Neural cell (in vitro differentiated cells): ENCODE measurements at regions not wholly inside any gene's neighbourhood (a gene's known extent, or its start where the extent isn't known, plus 50 kb on each side); places are given as distances from the start of the nearest gene placed in this dataset.

Experiments used
- H2AFZ ChIP-seq: fragments of 200-600, 300-800 bp; sonication (generic), shearing (Covaris generic); 2 replicates; pipeline ENCODE4 v1.6.0; 2014; ENCODE audit warnings: low read depth, mild to moderate bottlenecking, antibody characterized with exemption, low read length, moderate library complexity
- H3F3A ChIP-seq: fragments of 200-600 bp; shearing (Covaris generic); 2 replicates; pipeline ENCODE4 v1.6.1; 2016; ENCODE audit warnings: mild to moderate bottlenecking, moderate library complexity, mixed read lengths, antibody characterized with exemption, low read length; ENCODE audit not compliant: insufficient read depth, poor library complexity, severe bottlenecking
- H3K27ac ChIP-seq: fragments of 200-600, 300-800 bp; sonication (generic), shearing (Covaris generic); 2 replicates; pipeline ENCODE4 v1.5.1; 2014; ENCODE audit warnings: mild to moderate bottlenecking, low read length, moderate library complexity
- H3K27me3 ChIP-seq: fragments of 300-800, 200-600 bp; sonication (generic), shearing (Covaris generic); 2 replicates; pipeline ENCODE4 v1.6.0; 2014; ENCODE audit warnings: mild to moderate bottlenecking, low read depth, low read length, moderate library complexity; ENCODE audit not compliant: insufficient read depth
- H3K36me3 ChIP-seq: fragments of 300-800, 200-600 bp; sonication (generic), shearing (Covaris generic); 2 replicates; pipeline ENCODE4 v1.5.1; 2014; ENCODE audit warnings: mild to moderate bottlenecking, antibody characterized with exemption, low read length, moderate library complexity; ENCODE audit not compliant: insufficient read depth
- H3K4me2 ChIP-seq: fragments of 300-800, 200-600 bp; sonication (generic), shearing (Covaris generic); 2 replicates; pipeline ENCODE4 v1.6.0; 2014; ENCODE audit warnings: mild to moderate bottlenecking, low read length
- H3K4me3 ChIP-seq: fragments of 300-800, 200-600 bp; sonication (generic), shearing (Covaris generic); 2 replicates; pipeline ENCODE4 v1.5.1; 2014; ENCODE audit warnings: mild to moderate bottlenecking, low read length, moderate library complexity
- H3K79me2 ChIP-seq: fragments of 200-600 bp; shearing (Covaris generic); replicated peaks from 2 replicates; pipeline ENCODE4 v1.6.0; 2014; ENCODE audit warnings: mild to moderate bottlenecking, low read length, moderate library complexity; ENCODE audit not compliant: insufficient read depth
- H3K9ac ChIP-seq: fragments of 300-800, 200-600 bp; sonication (generic), shearing (Covaris generic); 2 replicates; pipeline ENCODE4 v1.6.1; 2016; ENCODE audit warnings: mild to moderate bottlenecking, low read length, mixed read lengths
- H3K9me2 ChIP-seq: fragments of 200-600 bp; shearing (Covaris generic); 2 replicates; pipeline ENCODE4 v1.6.1; 2016; ENCODE audit warnings: mild to moderate bottlenecking, low read length, mixed read lengths; ENCODE audit not compliant: insufficient read depth
- H3K9me3 ChIP-seq: fragments of 200-600, 300-800 bp; sonication (generic), shearing (Covaris generic); 2 replicates; pipeline ENCODE4 v1.6.1; 2016; ENCODE audit warnings: mild to moderate bottlenecking, mixed run types, low read length, moderate library complexity, mixed read lengths
- H4K20me1 ChIP-seq: fragments of 200-600 bp; shearing (Covaris generic); 2 replicates; pipeline ENCODE4 v1.6.1; 2016; ENCODE audit warnings: mild to moderate bottlenecking, mixed run types; ENCODE audit not compliant: insufficient read depth
- EP300 ChIP-seq: fragments of 450-650 bp; conservative IDR thresholded peaks from 2 replicates; pipeline ENCODE4 v1.6.1; 2014; ENCODE audit warnings: antibody characterized with exemption, mild to moderate bottlenecking, moderate library complexity; ENCODE audit not compliant: poor library complexity, severe bottlenecking
- EZH2 ChIP-seq: fragments of 200-600, 300-800 bp; shearing (Covaris generic), sonication (generic); IDR thresholded peaks from 2 replicates; pipeline ENCODE4 v1.6.1; 2014; ENCODE audit warnings: antibody characterized with exemption, low read length, borderline replicate concordance, mild to moderate bottlenecking; ENCODE audit not compliant: insufficient read depth, poor library complexity, severe bottlenecking
- MXI1 ChIP-seq: fragments of 450-650 bp; conservative IDR thresholded peaks from 2 replicates; pipeline ENCODE4 v1.6.1; 2014; ENCODE audit warnings: antibody characterized with exemption, mild to moderate bottlenecking; ENCODE audit not compliant: poor library complexity, severe bottlenecking
- POLR2AphosphoS5 ChIP-seq: IDR thresholded peaks from 2 replicates; pipeline ENCODE4 v1.6.1; 2012
- REST ChIP-seq: IDR thresholded peaks from 2 replicates; pipeline ENCODE4 v1.6.1; 2012; ENCODE audit warnings: borderline replicate concordance
- SMC3 ChIP-seq: fragments of 450-650 bp; conservative IDR thresholded peaks from 2 replicates; pipeline ENCODE4 v1.6.1; 2014; ENCODE audit warnings: antibody characterized with exemption, mild to moderate bottlenecking, moderate library complexity; ENCODE audit not compliant: poor library complexity
- TAF1 ChIP-seq: IDR thresholded peaks from 2 replicates; pipeline ENCODE4 v1.6.1; 2012; ENCODE audit warnings: low read depth

GRCh38 chr10:2633630-2634029 lies 433.7 kb upstream of the PFKP start:
- no peak overlapping the region for H3K4me2 ChIP-seq
- H3F3A ChIP-seq: no peaks in the 10 kb centered on the region
- no peak overlapping the region for H3K9ac ChIP-seq
- no peaks in the 10 kb centered on the region for H4K20me1 ChIP-seq
- no peaks in the 10 kb centered on the region for H3K36me3 ChIP-seq
- no peak overlapping the region for H3K4me3 ChIP-seq
- no peak for TF ChIP-seq REST
- TF ChIP-seq TAF1: no peak
- no peaks in the 10 kb centered on the region for H3K9me2 ChIP-seq
- no peak overlapping the region for H2AFZ ChIP-seq
- no peak overlapping the region for H3K27ac ChIP-seq
- H3K79me2 ChIP-seq: no peaks in the 10 kb centered on the region
- H3K27me3 ChIP-seq: no peaks in the 10 kb centered on the region
- H3K9me3 ChIP-seq: no peaks in the 10 kb centered on the region

DNA sequence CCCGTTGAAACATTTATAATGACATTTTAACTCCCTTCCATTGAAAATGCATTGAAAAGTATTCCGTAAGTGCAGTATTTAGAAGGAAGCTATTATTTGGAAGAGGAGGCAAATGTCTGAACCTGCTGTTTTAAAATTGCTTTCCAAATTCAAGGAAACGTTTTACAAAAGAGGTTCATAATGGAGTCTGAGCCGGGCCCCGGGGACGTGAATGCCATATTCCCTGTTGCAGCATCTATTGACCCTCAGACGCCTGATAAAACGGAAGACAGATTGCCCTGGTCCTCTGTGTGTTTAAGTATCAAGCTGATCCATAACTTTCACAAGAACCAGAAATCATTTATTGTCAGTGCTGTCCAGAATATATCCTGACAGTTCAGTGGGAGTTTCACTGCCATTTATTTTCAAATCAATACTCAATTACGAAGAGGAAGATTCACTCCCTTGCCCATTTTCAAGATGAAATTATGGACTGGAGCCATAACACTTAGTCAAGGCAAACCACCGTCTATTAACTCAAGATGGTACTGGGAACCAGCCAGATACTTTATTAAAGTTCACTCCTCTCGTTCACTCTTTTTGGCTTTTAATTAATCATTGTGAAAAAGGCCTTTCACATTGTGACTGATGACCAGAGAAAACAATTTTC lies 435.7 kb upstream of the PFKP start:
- no peak for TF ChIP-seq EZH2
- peak; percentile 54 for TF ChIP-seq REST
- Histone ChIP-seq H3K9me3 (no peaks in the 10 kb centered on the region), H3K36me3 (no peaks in the 10 kb centered on the region), H4K20me1 (no peaks in the 10 kb centered on the region), H3K9ac (no peak overlapping the region), H3K9me2 (no peaks in the 10 kb centered on the region), H3F3A (no peaks in the 10 kb centered on the region), H3K79me2 (no peaks in the 10 kb centered on the region), H2AFZ (no peak overlapping the region), H3K27me3 (no peaks in the 10 kb centered on the region), H3K4me3 (no peak overlapping the region), H3K4me2 (no peak overlapping the region), H3K27ac (no peak overlapping the region)

DNA sequence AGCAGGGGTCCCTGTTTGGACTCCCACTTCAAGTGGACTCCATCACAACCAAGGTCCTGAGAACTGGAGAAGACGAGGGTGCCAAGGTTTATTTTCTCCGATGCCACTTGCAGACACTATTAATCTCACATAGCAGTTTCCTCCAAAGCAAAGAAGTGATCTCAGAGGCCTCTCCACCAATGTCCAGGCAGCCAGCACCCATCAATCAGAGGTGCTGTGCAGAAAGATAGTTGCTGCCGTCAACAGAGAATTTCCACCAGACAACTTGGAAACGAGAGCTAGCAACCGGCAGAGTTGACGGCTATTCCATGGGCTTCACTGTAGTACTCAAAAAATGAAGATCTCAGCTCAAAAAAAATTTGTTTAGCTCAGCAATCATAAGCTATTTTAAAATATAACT lies 438.6 kb upstream of the PFKP start:
- no peak for TF ChIP-seq EP300
- TF ChIP-seq TAF1: no peak
- TF ChIP-seq SMC3: no peak
- TF ChIP-seq POLR2AphosphoS5: no peak
- no peak for TF ChIP-seq MXI1
- TF ChIP-seq EZH2: no peak
- no peaks in the 10 kb centered on the region for H3K36me3 ChIP-seq
- no peaks in the 10 kb centered on the region for H3K9me2 ChIP-seq
- no peak overlapping the region for H3K9ac ChIP-seq
- H3K27ac ChIP-seq: no peak overlapping the region
- H3K27me3 ChIP-seq: no peaks in the 10 kb centered on the region
- no peak overlapping the region for H2AFZ ChIP-seq
- no peak overlapping the region for H3K4me3 ChIP-seq
- no peaks in the 10 kb centered on the region for H4K20me1 ChIP-seq
- no peaks in the 10 kb centered on the region for H3K9me3 ChIP-seq
- H3F3A ChIP-seq: peaks cover 7% of the 10 kb centered on the region
- no peak overlapping the region for H3K4me2 ChIP-seq
- no peaks in the 10 kb centered on the region for H3K79me2 ChIP-seq
